Esophagus squamous epithelium (tissue), 5 donors: ENCODE measurements at regions not wholly inside any gene's neighbourhood (a gene's known extent, or its start where the extent isn't known, plus 50 kb on each side); places are given as distances from the start of the nearest gene placed in this dataset.

ENCODE experiments used
- DNase-seq: peaks from one replicate; lab custom pipeline; 2025; lab: John Stamatoyannopoulos, UW
- H3K27ac ChIP-seq, 4 donors: fragments of 200-600 bp; sonication (generic); one replicate each; pipeline ENCODE4 v1.5.1; 2016 to 2019; ENCODE audit warnings: mild to moderate bottlenecking in 1 of 4
- H3K27me3 ChIP-seq, 4 donors: fragments of 200-600 bp; sonication (generic); 1 replicate in 3 of 4; 2 replicates in 1 of 4; pipeline versions ENCODE4 v1.5.1 to v1.6.0; 2017 to 2021; ENCODE audit warnings: antibody characterized with exemption in 1 of 4
- H3K36me3 ChIP-seq, 3 donors: fragments of 200-600 bp; sonication (generic); one replicate each; pipeline ENCODE4 v1.5.1; 2016 to 2019
- H3K4me1 ChIP-seq, 3 donors: fragments of 200-600 bp; sonication (generic); one replicate each; pipeline ENCODE4 v1.5.1; 2017 to 2019
- H3K4me3 ChIP-seq, 4 donors: fragments of 200-600 bp; sonication (generic); 1 replicate in 3 of 4; 2 replicates in 1 of 4; pipeline ENCODE4 v1.5.1; 2016 to 2019; ENCODE audit warnings: mild to moderate bottlenecking in 2 of 4, moderate library complexity in 1 of 4
- H3K9me3 ChIP-seq, 3 donors: fragments of 200-600 bp; sonication (generic); one replicate each; pipeline ENCODE4 v1.5.1; 2016 to 2019
- POLR2A ChIP-seq, 4 donors: fragments of 450-650 bp; IDR thresholded peaks; one replicate each; pipeline ENCODE4 v1.6.1; 2017; ENCODE audit warnings: antibody characterized with exemption in 4 of 4, mild to moderate bottlenecking in 4 of 4, moderate library complexity in 3 of 4
- WGBS, 2 donors: methylation state at CpG; one replicate each; pipeline ENCODE4 v1.1.5; 2018; 5-methylcytosine and 5-hydroxymethylcytosine counted together
- intact Hi-C: fragments of 100-400 bp; cut with DNase I; formaldehyde crosslinking; loops from one replicate; pipeline ENCODE4 v1.15.0; 2022
- TF ChIP-seq, protein P1 (sequence below), 6 experiments: fragments of 450-650 bp in 4 of 6; fragments of 200-600 bp in 2 of 6; sonication (generic) in 2 of 6; IDR thresholded peaks; one replicate each; pipeline ENCODE4 v1.5.1; 2016 to 2019; ENCODE audit warnings: antibody characterized with exemption in 6 of 6, mild to moderate bottlenecking in 4 of 6, moderate library complexity in 4 of 6
- donor health status: DM: yes; HTN: yes; CAD: no.

DNA sequence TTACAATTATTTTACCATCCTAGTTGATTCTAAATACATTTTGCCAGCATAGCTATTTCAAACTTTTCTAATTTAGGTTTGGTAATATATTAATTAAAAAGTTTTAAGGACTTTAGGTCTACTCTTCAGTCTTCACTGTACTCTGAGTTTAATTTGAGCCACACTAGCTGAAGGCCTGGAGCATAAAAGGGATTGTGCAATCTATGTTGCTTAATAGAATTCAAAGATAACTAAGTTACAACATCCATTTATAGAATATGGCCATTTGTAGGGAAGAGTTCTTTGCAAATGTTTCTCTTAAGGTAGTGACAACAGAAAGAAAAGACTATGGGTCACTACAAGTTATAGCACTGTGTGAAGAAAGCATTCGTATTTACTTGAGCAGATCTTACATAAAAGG, 702.2 kb upstream of the NRXN1 start:
- 82 to 96% methylated on average over 1 of the region's 1 CpG for WGBS, 2 donors
- intact Hi-C loops, result no loop called here
- Histone ChIP-seq H3K27ac (no peak overlapping the region), H3K36me3 (no peaks in the 10 kb centered on the region), H3K4me1 (no peaks in the 10 kb centered on the region), H3K9me3 (no peaks in the 10 kb centered on the region), H3K4me3 (no peak overlapping the region), H3K27me3 (no peaks in the 10 kb centered on the region)
- DNase-seq, result no peak
- TF ChIP-seq POLR2A (IDR thresholded peaks at IDR 0.05), result no peak
- TF ChIP-seq, protein P1, sequence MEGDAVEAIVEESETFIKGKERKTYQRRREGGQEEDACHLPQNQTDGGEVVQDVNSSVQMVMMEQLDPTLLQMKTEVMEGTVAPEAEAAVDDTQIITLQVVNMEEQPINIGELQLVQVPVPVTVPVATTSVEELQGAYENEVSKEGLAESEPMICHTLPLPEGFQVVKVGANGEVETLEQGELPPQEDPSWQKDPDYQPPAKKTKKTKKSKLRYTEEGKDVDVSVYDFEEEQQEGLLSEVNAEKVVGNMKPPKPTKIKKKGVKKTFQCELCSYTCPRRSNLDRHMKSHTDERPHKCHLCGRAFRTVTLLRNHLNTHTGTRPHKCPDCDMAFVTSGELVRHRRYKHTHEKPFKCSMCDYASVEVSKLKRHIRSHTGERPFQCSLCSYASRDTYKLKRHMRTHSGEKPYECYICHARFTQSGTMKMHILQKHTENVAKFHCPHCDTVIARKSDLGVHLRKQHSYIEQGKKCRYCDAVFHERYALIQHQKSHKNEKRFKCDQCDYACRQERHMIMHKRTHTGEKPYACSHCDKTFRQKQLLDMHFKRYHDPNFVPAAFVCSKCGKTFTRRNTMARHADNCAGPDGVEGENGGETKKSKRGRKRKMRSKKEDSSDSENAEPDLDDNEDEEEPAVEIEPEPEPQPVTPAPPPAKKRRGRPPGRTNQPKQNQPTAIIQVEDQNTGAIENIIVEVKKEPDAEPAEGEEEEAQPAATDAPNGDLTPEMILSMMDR (IDR thresholded peaks at IDR 0.05), result no peak

DNA sequence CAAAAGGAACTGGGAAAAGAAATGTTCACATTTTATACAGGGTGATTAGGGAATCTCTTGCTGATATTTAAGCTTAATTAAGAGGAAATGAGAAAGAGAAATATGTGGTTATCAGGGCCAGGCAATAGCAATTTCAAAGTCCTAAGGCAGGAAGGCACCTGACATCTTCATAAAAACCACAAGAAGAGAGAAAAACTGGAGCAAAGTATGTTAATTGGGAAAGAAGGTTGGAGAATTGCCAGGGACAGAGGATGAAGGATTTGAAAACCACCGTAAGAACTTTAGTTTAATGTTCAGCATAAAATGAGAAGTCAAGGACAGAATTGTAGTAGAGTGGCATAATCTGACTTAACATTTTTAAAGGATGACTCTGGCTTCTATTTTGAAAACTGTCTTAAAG, 691.8 kb upstream of the NRXN1 start:
- Histone ChIP-seq H3K9me3 (no peaks in the 10 kb centered on the region), H3K4me3 (no peak overlapping the region), H3K27ac (no peak overlapping the region), H3K27me3 (no peaks in the 10 kb centered on the region), H3K36me3 (no peaks in the 10 kb centered on the region), H3K4me1 (no peaks in the 10 kb centered on the region)
- TF ChIP-seq, protein P1 (IDR thresholded peaks at IDR 0.05), result no peak
- TF ChIP-seq POLR2A (IDR thresholded peaks at IDR 0.05), result no peak
- intact Hi-C loops, result no loop called here
- WGBS, 2 donors, result 0 to 25% methylated on average over 1 of the region's 1 CpG
- no peak for DNase-seq

DNA sequence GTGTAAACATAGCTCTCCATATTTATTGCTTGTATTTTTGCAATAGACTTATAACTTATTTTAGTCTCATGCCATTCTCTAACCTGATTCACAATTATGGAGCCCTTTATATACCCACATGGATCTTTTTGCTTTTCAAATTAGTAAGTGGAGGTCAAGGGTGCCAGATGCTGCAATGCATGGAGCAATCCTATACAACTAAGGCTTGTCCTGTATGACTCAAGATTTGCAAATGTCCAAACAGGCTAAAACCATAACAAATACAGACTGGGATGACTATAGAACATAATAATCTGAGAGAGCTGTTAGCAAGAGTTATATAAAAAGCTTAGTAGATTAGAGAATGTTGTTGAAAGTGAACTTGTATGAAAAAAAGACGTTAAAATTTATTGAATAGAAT, 690.4 kb upstream of the NRXN1 start:
- TF ChIP-seq, protein P1 (IDR thresholded peaks at IDR 0.05), result no peak
- no peak for TF ChIP-seq POLR2A (IDR thresholded peaks at IDR 0.05)
- H3K4me1 ChIP-seq, result no peaks in the 10 kb centered on the region
- no peaks in the 10 kb centered on the region for H3K27me3 ChIP-seq
- no peak for DNase-seq
- no peak overlapping the region for H3K4me3 ChIP-seq
- H3K27ac ChIP-seq, result no peak overlapping the region
- H3K9me3 ChIP-seq, result no peaks in the 10 kb centered on the region
- intact Hi-C loops, result no loop called here
- no peaks in the 10 kb centered on the region for H3K36me3 ChIP-seq
- WGBS, 2 donors, result 54 to 57% methylated on average over 1 of the region's 1 CpG

DNA sequence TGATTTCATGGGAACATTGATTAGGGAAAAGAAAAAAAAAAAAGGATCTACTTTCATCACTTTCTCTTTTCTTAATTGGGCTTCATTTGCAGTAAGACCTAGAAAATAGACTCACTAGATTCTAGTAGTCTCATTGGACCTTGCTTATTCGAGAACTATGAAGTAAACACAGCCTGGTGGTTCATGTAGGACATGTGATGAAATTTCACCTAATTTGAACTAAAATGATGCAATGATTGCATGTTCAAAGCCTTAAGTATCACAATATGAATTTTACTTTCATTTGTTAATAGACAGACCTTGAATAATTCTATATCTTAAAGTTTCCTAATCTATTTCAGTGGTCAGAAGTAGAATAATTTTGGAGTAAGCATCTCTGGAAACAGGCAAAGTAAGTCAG, 688.9 kb upstream of the NRXN1 start:
- WGBS, 2 donors, result 56 to 62% methylated on average over 1 of the region's 1 CpG
- H3K9me3 ChIP-seq, result no peaks in the 10 kb centered on the region
- no peak for TF ChIP-seq POLR2A (IDR thresholded peaks at IDR 0.05)
- TF ChIP-seq, protein P1 (IDR thresholded peaks at IDR 0.05), result no peak
- intact Hi-C loops, result no loop called here
- no peaks in the 10 kb centered on the region for H3K4me1 ChIP-seq
- DNase-seq, result no peak
- H3K27ac ChIP-seq, result no peak overlapping the region
- H3K27me3 ChIP-seq, result no peaks in the 10 kb centered on the region
- H3K4me3 ChIP-seq, result no peak overlapping the region
- no peaks in the 10 kb centered on the region for H3K36me3 ChIP-seq

DNA sequence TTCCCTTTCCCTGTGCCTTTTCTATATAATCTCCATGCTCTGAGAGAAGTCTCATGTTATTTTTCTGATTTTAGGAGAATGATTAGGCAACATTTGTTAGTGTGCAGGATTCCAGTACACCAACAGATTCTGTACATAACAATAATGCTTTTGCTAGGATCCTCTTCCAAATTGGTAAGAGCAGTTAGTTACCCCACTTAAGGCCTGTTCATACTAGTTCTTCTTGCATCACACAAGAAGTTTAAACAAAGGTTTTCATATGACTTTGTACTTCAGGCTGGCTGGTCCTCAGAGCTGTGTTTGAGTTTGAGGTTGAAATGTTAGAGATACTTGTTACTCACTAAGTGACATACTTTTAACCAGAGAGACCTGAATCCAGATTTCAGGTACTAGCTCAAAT, 686.9 kb upstream of the NRXN1 start:
- Histone ChIP-seq H3K27ac (no peak overlapping the region), H3K9me3 (no peaks in the 10 kb centered on the region), H3K4me3 (no peak overlapping the region), H3K27me3 (no peaks in the 10 kb centered on the region), H3K36me3 (no peaks in the 10 kb centered on the region), H3K4me1 (no peaks in the 10 kb centered on the region)
- DNase-seq, result no peak
- intact Hi-C loops, result no loop called here
- TF ChIP-seq, protein P1 (IDR thresholded peaks at IDR 0.05), result no peak
- no peak for TF ChIP-seq POLR2A (IDR thresholded peaks at IDR 0.05)
